GM21381 (cell line): ENCODE measurements at regions not wholly inside any gene's neighbourhood (a gene's known extent, or its start where the extent isn't known, plus 50 kb on each side); places are given as distances from the start of the nearest gene placed in this dataset.

Experiments
- ATAC-seq: cut with Tn5 transposase; IDR thresholded peaks from one replicate; pipeline ENCODE4 v1.9.1; 2021; ENCODE audit warnings: mild to moderate bottlenecking, moderate library complexity; ENCODE audit not compliant: unreplicated experiment

DNA sequence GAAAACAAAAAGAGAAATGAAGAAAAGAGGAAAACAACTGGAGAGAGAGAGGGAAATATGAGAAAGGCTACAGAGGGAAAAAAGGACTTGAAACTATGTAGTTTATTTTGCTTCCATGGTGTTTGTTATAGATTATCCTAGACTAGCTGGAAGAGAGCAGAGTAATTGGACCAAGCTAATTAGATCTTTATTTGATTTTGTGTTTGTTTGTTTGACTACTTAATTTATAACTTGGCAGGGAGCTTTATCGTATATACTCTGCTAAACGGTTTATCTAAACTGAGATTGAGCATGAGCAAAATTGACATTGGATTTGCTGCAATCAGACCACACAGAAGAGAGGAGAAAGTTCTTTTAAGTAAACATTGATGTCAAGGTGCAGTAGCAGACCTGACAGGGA lies 443.8 kb upstream of the USP24 start:
- ATAC-seq, result no peak

DNA sequence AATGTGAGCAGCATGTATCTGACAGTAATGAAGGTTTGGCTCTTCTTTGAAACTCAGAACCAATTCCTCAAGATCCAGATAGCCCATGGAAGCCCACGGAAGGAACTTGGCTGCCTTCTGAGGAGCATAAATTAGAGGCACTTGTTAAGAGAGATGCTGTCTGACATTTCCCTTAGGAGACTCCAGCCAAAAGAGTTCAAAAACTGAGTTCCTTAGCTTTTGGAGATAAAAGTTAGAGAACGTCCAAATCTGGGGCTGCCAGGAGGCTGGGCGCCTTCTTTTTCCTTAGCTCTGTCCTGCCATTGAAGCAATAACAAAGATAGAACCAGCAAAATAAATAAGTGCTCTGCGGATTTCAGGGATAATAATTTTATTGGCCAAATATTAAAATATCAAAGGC lies 439.6 kb upstream of the USP24 start:
- no peak for ATAC-seq

DNA sequence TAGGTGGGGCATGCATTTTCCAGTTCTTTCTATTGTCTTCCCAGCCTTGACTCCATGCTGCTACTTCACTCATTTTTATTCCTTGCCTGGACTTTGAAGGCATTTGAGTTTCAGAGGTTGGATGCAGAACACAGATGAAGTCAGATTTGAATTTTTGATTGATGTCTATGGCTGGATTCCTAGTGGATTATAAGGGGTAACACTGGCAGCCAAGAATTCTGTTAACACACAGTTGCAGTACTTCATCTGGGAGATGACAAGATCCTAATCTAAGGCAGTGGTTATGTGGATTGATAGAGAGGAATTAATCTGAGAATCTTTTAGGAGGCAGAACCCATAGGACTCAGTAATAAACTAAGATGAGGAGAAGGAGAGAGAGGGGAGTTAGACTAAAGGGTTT lies 439.0 kb upstream of the USP24 start:
- ATAC-seq, result no peak

DNA sequence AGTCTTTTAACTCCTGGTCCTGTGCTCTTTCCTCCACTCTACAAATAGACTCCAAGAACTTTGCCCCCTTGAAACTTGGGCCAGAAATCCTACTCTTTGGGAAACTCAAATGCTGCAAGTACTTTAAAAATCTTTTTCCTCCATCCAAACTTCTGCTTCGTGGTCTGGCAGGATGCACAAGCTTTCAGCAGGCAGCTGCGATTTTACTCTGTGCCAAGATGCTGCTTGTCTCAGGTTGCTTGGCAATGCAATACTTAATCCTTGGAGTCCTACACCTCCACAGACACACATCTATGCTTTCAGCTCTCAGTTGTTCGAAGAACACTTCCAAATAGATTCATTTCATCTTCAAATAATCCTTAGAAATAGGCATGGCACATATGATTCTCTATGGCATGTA lies 435.3 kb upstream of the USP24 start:
- no peak for ATAC-seq

DNA sequence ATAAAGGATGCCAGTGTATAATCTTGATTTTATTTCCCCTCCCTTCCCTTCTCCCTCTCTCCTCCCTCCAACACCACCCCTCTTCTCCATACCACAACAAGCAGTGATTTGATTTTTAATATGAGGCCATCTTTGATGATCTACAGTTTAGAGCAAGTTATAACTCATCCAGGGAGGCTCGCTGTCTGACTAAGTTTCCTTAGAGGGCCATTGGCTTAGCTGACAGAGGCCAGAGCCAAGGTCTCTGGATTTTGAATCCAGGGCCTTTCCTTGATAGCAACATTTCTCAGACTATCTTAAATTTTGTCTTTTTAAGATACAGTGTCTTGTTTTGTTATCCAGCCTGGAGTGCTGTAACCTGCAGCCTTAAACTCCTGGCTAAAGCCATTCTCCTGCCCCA lies 431.0 kb upstream of the USP24 start:
- no peak for ATAC-seq

DNA sequence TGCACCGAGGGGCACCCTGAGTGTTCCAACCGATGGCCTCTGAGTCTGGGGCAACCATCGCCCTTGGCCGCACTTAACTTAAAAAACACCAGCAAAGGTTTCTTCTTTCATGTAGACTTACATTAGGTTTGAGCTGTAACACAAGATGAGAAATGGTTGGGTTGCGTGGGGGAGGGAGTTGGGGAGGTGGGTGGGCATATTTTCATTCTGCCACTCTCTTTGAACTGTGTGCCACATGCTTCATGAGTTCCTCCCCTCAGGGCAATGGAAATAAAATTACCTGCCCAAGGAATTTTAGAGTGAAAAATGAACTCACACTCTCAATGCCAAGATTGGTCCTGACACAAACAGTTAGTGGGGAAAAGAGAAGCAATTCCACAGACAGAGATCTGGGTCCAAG lies 430.1 kb upstream of the USP24 start:
- ATAC-seq, result no peak

DNA sequence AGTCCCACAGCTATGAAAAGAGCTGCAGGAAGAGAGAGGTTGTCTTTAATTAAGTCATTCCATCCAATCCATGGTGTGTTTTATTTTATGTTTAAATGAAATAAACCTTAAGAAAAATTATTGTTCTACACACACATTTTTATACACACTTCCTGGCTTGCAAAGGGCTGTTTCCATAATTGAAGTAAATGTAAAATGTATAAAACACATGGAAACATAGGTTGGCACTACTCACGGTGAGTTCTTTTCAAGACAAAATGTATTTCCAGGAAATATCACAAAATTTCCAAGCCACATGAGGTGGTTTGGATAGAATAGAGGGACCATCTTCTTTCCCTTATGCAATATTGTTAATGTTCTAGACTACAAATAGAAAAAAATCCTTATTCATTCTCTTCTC lies 426.8 kb upstream of the USP24 start:
- no peak for ATAC-seq

DNA sequence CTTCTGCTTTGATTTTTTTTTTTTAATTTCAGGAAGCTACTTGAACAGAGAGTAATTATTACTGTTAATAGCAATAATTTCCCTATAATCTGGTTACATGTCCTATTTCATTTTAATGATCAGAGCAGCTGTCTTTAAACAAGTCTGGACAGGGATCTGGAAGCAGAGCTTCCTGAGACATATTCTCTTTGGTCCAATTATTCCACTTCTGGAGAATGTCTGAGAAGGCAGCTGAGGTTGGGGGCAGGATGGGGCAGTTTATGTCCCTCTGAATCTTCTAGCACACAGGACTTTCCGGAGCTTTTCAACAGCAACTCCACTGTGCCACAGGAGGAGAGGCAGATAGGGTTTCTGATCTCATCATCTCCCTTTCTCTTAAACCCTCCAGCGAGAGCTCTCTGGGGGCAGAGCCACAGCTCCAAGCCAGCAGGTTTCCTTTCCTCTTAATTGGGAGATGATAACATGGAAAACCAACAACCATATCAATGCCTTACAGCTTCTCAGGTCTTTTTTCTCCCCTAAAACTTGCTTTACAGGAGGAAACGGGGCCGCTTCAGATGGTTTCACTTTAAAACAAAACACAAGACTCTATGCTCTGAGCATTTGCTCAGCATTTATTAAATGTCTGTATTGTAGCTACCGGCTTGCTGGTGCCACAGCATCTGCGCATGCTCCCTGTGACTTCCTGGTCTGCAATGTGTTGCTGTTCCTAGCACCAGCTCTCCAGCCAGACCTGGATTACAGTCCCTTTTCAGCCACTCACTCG lies 425.7 kb upstream of the USP24 start:
- ATAC-seq, result peak; percentile 79

DNA sequence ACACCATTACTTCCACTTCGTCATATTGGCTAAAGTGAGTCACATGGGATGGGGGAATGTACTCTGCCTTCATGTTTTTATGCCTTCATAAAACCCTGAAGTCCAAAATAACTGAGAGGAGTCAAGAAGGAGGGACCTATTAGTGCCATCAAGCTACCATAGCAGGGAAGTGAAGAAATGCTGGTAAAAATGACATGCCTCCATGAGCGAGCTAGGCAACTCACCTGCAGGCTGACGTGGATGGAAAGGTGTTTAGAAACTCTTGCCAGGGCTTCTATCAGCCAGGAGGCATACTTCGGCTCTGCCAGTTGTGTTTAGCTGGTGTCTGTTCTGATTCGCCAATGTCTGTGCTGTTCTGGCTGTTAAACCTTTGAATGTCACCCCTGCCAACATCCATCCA lies 424.4 kb upstream of the USP24 start:
- ATAC-seq, result no peak

DNA sequence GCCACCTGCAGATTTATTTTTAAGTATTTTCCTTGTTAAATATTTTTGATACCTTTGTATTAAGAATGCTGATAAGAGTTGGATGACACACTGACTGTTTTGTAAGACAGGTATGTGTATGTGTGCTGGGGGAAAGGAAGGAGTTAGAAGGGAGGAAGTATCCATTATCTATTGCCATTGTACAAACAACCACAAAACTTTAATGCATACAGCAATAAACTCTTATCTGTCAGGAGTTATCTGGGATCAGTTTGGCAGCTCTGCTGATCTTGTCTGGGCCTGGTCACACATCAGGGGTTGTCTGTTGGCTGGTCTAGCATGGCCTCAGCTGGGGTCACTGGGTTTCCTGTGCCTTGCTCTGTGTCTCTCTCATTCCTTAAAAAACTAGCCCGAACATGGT lies 423.9 kb upstream of the USP24 start:
- ATAC-seq, result no peak

DNA sequence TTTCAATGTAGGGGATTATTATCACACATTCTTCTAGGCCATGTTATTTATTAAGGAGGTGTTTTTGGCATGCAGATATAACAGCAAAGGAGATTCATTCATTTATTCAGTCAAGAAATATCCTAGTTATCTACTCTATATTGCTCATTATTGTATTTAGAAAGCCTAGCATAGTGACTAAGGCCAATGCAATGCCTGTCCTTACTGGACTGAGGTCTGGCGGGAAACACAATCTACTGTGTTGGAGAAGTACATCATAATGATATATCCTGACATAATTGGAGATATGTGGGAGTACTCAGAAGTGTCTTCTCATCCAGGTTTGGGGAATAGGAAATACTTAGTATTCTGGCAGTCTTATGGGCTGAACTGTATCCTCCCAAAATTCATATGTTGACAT lies 421.5 kb upstream of the USP24 start:
- ATAC-seq, result no peak

DNA sequence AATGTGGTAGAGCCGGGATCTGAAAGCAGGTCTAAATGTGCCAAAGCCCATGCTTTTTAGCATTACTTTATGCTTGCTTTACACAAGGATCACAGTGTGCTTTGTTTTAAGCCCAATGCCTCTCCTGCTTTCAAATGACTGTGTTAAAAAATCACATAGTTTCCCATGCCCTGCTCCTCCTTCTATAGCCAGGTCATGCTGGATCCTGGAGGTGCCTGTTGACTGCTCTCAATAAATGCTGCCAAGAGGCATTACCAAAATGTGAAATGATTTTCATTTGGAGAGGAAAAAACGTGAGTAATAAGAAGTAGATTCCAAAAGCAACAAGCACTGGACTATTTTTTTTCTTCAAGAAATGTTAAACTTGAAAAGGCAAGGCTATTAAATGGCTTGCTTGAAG lies 420.7 kb upstream of the USP24 start:
- ATAC-seq, result no peak

DNA sequence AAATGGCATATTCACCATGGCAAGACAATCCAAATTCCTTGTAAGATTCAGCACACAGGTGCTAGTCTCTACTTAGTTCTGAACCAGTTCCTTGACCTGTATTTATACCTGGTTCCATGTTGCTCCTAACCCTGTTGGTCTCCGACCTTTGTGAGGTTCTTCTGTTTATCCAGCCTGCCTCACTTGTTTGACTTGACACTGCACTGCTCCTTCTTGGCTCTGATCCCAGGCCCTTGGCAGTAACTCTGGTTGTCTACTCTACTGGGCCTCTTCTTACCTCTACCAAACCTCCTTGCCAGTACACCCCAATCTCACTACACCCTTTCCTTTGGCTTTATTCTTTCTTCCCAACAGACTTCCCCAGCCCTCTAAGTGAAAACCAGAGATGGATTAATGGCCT lies 419.4 kb upstream of the USP24 start:
- no peak for ATAC-seq

DNA sequence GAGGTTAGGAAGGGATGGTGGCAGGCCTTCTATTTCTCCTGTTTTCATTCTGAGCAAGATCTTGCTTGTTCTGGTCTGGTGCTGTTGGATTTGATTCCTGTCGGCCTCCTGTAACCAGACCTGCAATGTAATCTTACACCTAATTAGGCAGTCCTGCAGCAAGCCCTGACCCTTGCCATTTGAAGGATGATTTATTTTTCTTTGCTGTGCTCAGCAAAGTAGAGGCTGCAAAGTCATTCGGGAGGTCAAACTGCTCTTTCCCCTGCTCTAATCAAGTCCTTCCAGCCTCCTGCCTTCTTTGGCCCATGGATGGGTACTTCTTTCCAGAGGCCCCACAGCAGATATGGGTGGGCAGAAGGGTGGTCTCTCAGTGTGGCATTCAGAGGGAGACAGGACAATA lies 417.7 kb upstream of the USP24 start:
- ATAC-seq, result no peak

DNA sequence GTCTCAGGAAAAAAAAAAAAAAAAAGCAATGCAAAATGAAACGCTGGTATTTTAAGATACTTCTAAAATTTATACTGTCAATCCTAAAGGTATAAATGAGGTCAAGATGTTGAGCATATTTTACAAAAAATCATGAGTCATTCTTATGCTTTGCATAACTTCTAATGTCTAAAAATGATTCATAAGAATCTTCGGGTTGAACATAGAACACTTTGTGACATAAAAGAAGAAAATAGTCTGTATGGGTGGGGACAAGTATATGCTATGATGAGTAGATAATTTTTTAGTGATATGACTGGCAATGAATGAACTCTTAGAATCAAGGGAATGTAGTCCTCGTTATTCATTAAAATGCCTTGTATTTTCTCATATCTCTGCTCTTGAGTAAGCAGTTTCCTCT lies 416.9 kb upstream of the USP24 start:
- no peak for ATAC-seq

DNA sequence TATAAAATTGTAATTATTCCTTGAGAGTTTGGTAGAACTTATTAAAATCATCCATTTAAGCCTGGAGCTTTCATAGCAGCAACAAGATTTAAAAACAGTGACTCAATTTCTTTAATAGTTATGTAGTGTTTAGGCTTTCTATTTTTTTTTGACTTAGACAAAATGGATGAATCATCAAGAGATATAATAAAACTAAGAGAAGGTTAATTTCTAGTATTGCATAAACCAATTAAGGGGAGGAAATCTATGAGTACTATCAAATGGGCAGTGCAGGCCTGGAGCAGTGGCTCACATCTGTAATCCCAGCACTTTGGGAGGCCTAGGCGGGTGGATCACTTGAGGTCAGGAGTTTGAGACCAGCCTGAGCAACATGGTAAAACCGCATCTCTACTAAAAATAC lies 416.3 kb upstream of the USP24 start:
- ATAC-seq, result no peak

DNA sequence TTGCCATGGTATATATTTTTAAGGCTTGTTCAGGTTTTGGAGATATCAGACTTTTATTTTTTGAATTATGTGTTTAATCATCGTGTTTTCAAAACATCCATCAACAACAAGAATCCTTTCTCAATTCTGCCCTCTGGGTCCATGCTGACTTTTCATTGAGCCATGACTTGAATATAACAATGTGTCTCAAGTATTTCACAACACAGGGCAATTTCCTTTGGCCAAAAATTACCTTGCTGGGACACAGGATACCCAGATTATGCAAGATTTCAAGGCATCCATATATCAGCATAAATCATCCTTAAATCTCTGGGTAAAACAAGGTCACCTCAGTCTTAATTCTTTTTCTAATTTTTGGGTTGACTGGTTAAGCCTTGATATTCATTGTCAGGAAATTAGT lies 411.2 kb upstream of the USP24 start:
- ATAC-seq, result no peak

DNA sequence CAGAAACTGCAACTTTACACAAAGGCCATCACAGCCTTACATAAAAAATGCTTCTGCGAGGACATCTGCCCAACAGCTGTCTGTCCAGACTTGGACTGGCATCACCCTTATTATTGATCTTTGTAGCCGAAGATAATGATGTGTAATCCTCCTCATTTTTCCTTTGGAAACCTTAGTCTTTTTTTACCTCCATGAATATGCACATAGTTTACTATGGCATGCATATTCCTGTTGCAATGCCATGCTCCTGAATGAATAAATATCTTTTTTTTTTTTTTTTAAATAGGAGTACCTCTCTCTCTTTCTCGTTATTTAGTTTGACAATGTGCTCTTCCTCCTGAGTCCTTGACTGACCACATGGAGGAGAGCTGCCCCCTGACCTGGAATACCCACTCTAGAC lies 409.6 kb upstream of the USP24 start:
- ATAC-seq, result no peak

DNA sequence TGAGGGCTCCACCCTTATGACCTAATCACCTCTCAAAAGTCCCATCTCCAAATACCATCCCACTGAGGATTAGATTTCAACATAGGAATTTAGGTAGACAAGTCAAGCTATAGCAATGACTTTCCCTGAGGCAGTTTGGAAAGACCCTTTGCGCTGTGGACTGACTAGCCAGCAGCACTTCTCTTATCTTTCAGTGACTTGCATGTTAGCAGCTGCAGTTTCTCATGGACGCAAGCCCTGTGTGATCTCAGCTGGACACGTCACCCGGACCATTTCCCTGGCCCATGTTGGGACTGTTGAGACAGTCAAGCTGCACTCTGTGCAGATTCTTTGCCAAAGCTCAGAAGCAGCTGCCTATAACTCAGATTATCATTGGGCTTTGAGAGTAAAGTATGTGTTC lies 408.1 kb upstream of the USP24 start:
- ATAC-seq, result no peak

DNA sequence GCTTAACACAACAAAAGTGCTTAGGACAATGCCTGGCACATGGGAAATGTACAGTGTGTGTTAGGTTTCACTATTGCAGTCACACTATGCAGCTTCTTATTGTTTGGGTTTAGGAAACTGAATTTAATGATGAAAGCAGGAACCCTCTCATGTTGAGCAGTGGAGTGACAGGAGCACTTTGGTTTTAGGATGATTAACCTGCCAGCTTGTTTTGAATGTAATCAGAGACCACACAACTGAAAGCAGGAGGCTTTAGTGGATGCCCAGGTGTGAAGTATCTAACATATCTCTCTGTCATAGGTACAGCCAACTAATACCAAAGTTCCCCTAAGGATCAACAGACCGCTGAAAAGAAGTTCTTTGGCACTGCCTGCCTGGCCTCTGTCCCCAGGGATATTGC lies 406.9 kb upstream of the USP24 start:
- no peak for ATAC-seq

DNA sequence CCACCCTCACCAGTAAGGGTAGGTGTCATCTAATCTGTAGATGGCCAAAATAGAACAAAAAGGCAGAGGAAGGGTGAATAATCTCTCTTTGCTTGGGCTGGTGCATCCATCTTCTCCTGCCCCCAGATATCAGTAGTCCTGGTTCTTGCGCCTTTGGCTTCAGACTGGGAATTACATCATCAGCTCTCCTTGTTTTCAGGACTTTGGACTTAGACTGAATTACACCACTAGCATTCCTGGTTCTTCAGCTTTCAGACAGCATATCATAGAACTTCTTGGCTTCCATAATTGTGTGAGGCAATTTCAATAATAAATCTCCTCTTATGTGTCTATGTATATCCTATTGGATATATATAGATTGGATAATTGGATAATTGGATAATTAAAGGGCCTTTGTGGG lies 403.0 kb upstream of the USP24 start:
- ATAC-seq, result no peak

DNA sequence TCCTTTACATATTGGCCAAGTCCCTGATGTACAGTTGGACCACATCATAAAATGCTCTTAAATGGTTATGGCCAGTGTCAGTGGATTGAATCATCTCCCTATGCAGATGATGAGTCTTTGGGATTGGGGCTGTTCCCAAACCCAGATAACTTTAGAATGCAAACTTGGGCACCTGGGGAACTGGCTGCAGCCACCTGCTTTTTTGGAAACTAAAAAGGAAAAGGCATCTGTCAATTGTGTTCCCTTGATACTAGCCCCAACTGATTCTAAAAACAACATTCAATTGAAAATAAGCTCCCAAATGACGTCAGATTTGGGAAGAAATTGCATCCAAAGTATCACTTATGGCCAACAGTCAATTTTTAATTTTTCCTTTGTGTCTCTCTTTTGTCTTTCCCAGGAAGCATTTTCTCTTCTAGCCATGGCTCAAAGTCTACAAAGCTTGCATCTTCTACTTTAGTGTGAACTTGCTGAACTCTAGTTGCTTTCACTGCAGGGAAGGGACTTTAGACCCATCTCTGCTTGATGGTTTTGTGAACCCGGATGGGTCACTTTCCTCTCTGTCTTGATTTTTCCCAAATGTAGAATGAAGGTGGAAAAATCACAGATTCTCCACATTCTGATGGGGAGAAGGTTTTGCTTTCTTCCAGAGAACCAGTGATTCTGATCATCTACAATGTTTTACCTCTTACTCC lies 402.3 kb upstream of the USP24 start:
- no peak for ATAC-seq

DNA sequence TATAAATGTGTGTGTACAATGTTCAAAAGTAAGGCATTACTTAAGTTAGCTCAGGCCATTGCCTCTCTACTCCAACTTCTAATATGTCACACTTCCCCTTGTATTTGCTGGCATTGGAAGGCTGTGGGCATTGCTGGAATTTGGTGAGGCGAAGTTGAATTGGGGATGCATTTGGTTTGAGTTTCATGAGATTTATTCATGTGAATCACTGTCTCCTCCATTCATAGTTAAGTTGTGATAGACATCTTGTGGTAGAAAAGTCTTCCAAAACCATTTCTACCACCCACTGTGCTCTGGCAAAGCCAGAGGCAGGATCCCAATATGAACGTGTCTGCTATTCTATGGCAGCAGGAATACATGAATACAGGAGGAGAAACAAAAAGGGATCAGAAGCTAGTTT lies 397.8 kb upstream of the USP24 start:
- ATAC-seq, result no peak
